ENCODE measurements at regions not wholly inside any gene's neighbourhood (a gene's known extent, or its start where the extent isn't known, plus 50 kb on each side); places are given as distances from the start of the nearest gene placed in this dataset.
A peak's percentile ranks its signal among the peaks of the same experiment; 100 is the strongest.

- no peak for DNase-seq (ENCODE audit: low read depth in 1 of 2, low spot score in 2 of 2)
- Histone ChIP-seq H3K4me1 (replicated peaks in 1 of 4; ENCODE audit: control insufficient read depth in 3 of 4, insufficient read depth in 4 of 4, low read length in 3 of 4) (no peaks in the 10 kb centered on the region), H4K8ac (ENCODE audit: extremely low read depth, insufficient read depth, low read length) (no peak overlapping the region), H2BK5ac (ENCODE audit: low read depth, low read length) (no peak overlapping the region), H3K36me3 (ENCODE audit: control insufficient read depth in 2 of 4, insufficient read depth in 4 of 4, low read length in 3 of 4) (no peaks in the 10 kb centered on the region), H3K23ac (ENCODE audit: insufficient read length) (no peak overlapping the region), H4K20me1 (replicated peaks in 1 of 2; ENCODE audit: control insufficient read depth in 1 of 2, insufficient read depth in 2 of 2, low read length in 2 of 2) (no peaks in the 10 kb centered on the region), H2BK12ac (ENCODE audit: low read depth, low read length) (no peak overlapping the region), H3K27me3 (replicated peaks in 1 of 4; ENCODE audit: control insufficient read depth in 3 of 4, extremely low read depth in 1 of 4, insufficient read depth in 3 of 4, low read length in 3 of 4) (no peaks in the 10 kb centered on the region), H3K4me2 (ENCODE audit: insufficient read depth in 1 of 2, low read depth in 2 of 2, low read length in 2 of 2) (no peak overlapping the region), H3K4ac (replicated peaks; ENCODE audit: insufficient read length, low read depth, low read length) (no peak overlapping the region), H3K79me2 (ENCODE audit: control insufficient read depth in 1 of 2, insufficient read depth in 2 of 2, low read length in 2 of 2) (no peaks in the 10 kb centered on the region), H3K9ac (replicated peaks in 1 of 4; ENCODE audit: extremely low read depth in 1 of 4, low read depth in 3 of 4, low read length in 3 of 4) (no peak overlapping the region), H3K18ac (ENCODE audit: extremely low read depth, low read length) (no peak overlapping the region), H3K14ac (ENCODE audit: insufficient read length) (no peak overlapping the region), H2AK5ac (ENCODE audit: low read depth, low read length) (no peak overlapping the region), H4K5ac (ENCODE audit: insufficient read length, low read depth, low read length) (no peak overlapping the region), H3K4me3 (ENCODE audit: extremely low read depth in 1 of 4, insufficient read depth in 2 of 4, low read depth in 3 of 4, low read length in 4 of 4) (no peak overlapping the region), H4K91ac (replicated peaks; ENCODE audit: insufficient read length, low read length) (no peak overlapping the region), H2AFZ (ENCODE audit: low read length) (peak overlapping the region; percentile 4; the same call in 1 of the 2 replicates), H2BK120ac (replicated peaks; ENCODE audit: low read depth, low read length) (no peak overlapping the region), H2BK15ac (ENCODE audit: low read length) (no peak overlapping the region), H3K27ac (ENCODE audit: low read depth, low read length) (no peak overlapping the region), H3K79me1 (ENCODE audit: low read depth, low read length) (no peaks in the 10 kb centered on the region), H3K9me3 (ENCODE audit: insufficient read depth in 2 of 2, low read depth in 1 of 2, low read length in 1 of 2) (no peaks in the 10 kb centered on the region), H2BK20ac (ENCODE audit: low read length) (no peak overlapping the region), H3K23me2 (ENCODE audit: low read depth, low read length) (no peaks in the 10 kb centered on the region), H3K56ac (replicated peaks; ENCODE audit: insufficient read length, low read depth, low read length) (no peak overlapping the region)
- POLR2A ChIA-PET (ENCODE audit: partially characterized antibody): no interaction called here
- CTCF ChIA-PET (ENCODE audit: partially characterized antibody): interaction anchor here (1.5 kb wide), 1 partner anchor 68 kb away, joined by 3 read pairs; no protein-coding TSS in a partner anchor
- WGBS, 2 experiments (ENCODE audit: extremely low coverage in 1 of 2, insufficient coverage in 1 of 2, insufficient read length in 1 of 2, insufficient replicate concordance in 2 of 2, low coverage in 1 of 2, low lambda C conversion rate in 2 of 2, missing lambda C conversion rate in 1 of 2): 85% methylated on average over 3 of the region's 3 CpGs; no CpG with 5 or more reads in 1 of the 2 experiments
- TF ChIP-seq CBX5 (IDR thresholded peaks at IDR 0.05; ENCODE audit: low read depth, low read length) (no peak), CTBP2 (IDR thresholded peaks at IDR 0.05; ENCODE audit: borderline replicate concordance, insufficient read depth, insufficient read length, low read length) (no peak), TAF7 (optimal IDR thresholded peaks at IDR 0.05; ENCODE audit: borderline replicate concordance, low read depth, low read length) (no peak), SIX5 (IDR thresholded peaks at IDR 0.05; ENCODE audit: low read depth, low read length) (no peak), GTF2F1 (IDR thresholded peaks at IDR 0.05; ENCODE audit: borderline replicate concordance, low read depth, low read length) (no peak), TCF12 (IDR thresholded peaks at IDR 0.05; ENCODE audit: low read depth, low read length) (no peak), CHD2 (IDR thresholded peaks at IDR 0.05; ENCODE audit: low read length) (no peak), KDM5A (IDR thresholded peaks at IDR 0.05; ENCODE audit: low read length) (no peak), ZNF274 (IDR thresholded peaks at IDR 0.05; ENCODE audit: borderline replicate concordance, extremely low read depth, low read length) (no peak), CREB1 (IDR thresholded peaks at IDR 0.05) (no peak)
- TF ChIP-seq, protein P1, sequence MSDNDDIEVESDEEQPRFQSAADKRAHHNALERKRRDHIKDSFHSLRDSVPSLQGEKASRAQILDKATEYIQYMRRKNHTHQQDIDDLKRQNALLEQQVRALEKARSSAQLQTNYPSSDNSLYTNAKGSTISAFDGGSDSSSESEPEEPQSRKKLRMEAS (IDR thresholded peaks at IDR 0.05): no peak
- FAIRE-seq: no peak
Measured at GRCh38 chr1:99548943-99549605, 96.8 kb upstream of the PALMD start.
